GM12878 (cell line): ENCODE measurements at regions not wholly inside any gene's neighbourhood (a gene's known extent, or its start where the extent isn't known, plus 50 kb on each side); places are given as distances from the start of the nearest gene placed in this dataset.

Experiments
- ATAC-seq: fragments of 200-7000 bp; cut with Tn5 transposase; 3 replicates; pipeline ENCODE4 v1.9.1; 2020; ENCODE audit warnings: mild to moderate bottlenecking, moderate library complexity
- BruUV-seq: library from RNA; stranded (reverse); fragments of 400-500 nt; replicated peaks from 2 replicates; lab custom pipeline; 2021; lab: Mats Ljungman, UMichigan
- CTCF ChIA-PET: fragments of 300-600 bp; sonication (Branson Sonifier 250); formaldehyde crosslinking; extraction: SDS; loops from one replicate; lab custom pipeline; 2021; ENCODE audit warnings: inconsistent platforms; lab: Yijun Ruan, JAX
- POLR2A ChIA-PET: fragments of 350-600 bp; formaldehyde crosslinking; extraction: SDS; loops from one replicate; lab custom pipeline; 2021; ENCODE audit warnings: inconsistent platforms; lab: Charles Lee
- RAD21 ChIA-PET: fragments of 300-600 bp; sonication (Branson Sonifier 250); formaldehyde crosslinking; loops from one replicate; lab custom pipeline; 2023; ENCODE audit warnings: antibody characterized with exemption; ENCODE audit not compliant: unreplicated experiment; lab: Charles Lee
- SMC1A ChIA-PET: fragments of 300-600 bp; sonication (Branson Sonifier 250); formaldehyde crosslinking; loops from one replicate; lab custom pipeline; 2023; ENCODE audit not compliant: unreplicated experiment, uncharacterized antibody; lab: Charles Lee
- DNase-seq: peaks from one replicate; pipeline ENCODE4 v3.0.0-alpha.2; 2011; ENCODE audit warnings: low read depth, low spot score
- FAIRE-seq: peaks from 3 replicates; lab custom pipeline; 2011; peaks lifted over from hg19 to GRCh38; lab: Jason Lieb, UNC
- H2AFZ ChIP-seq: 2 replicates; pipeline ENCODE4 v1.6.0; 2011; ENCODE audit warnings: low read depth, low read length, control low read depth; ENCODE audit not compliant: control insufficient read depth
- H3K27ac ChIP-seq: 2 replicates; pipeline ENCODE4 v1.5.1; 2011; ENCODE audit warnings: control low read depth; ENCODE audit not compliant: control insufficient read depth, insufficient read depth
- H3K27me3 ChIP-seq, 2 experiments: replicated peaks in 1 of 2; 2 replicates each; pipeline versions ENCODE4 v1.6.0 to v1.6.1; 2011; ENCODE audit warnings: low read length in 1 of 2; ENCODE audit not compliant: control insufficient read depth in 2 of 2, insufficient read depth in 2 of 2
- H3K36me3 ChIP-seq, 2 experiments: 2 replicates each; pipeline ENCODE4 v1.5.1; 2011; ENCODE audit warnings: low read length in 1 of 2; ENCODE audit not compliant: control insufficient read depth in 2 of 2, insufficient read depth in 2 of 2
- H3K4me1 ChIP-seq: 2 replicates; pipeline ENCODE4 v1.6.1; 2011; ENCODE audit warnings: mild to moderate bottlenecking, low read length, moderate library complexity, mixed read lengths; ENCODE audit not compliant: control insufficient read depth, insufficient read depth
- H3K4me2 ChIP-seq: 2 replicates; pipeline ENCODE4 v1.6.0; 2011; ENCODE audit warnings: control low read depth; ENCODE audit not compliant: control insufficient read depth, insufficient read depth
- H3K4me3 ChIP-seq: fragments of 200-600 bp; sonication (generic); 2 replicates; pipeline ENCODE4 v1.5.1; 2016
- H3K79me2 ChIP-seq: 2 replicates; pipeline ENCODE4 v1.6.0; 2011; ENCODE audit warnings: low read length; ENCODE audit not compliant: control insufficient read depth, insufficient read depth
- H3K9ac ChIP-seq: 2 replicates; pipeline ENCODE4 v1.8.0; 2011; ENCODE audit warnings: low read length, control low read depth, mixed read lengths; ENCODE audit not compliant: control insufficient read depth, insufficient read depth
- H3K9me3 ChIP-seq: replicated peaks from 3 replicates; pipeline ENCODE4 v1.5.1; 2011; ENCODE audit warnings: mild to moderate bottlenecking, low read length; ENCODE audit not compliant: control insufficient read depth, insufficient read depth
- H4K20me1 ChIP-seq: 2 replicates; pipeline ENCODE4 v1.6.0; 2011; ENCODE audit not compliant: control insufficient read depth, insufficient read depth
- RB1 ChIP-seq: fragments of 450-650 bp; formaldehyde crosslinking; IDR thresholded peaks from 2 replicates; pipeline ENCODE4 v1.6.1; 2017; ENCODE audit warnings: mild to moderate bottlenecking, borderline replicate concordance
- SMARCA5 ChIP-seq: fragments of 450-650 bp; IDR thresholded peaks from 2 replicates; pipeline ENCODE4 v1.6.1; 2017; ENCODE audit warnings: mild to moderate bottlenecking
- ZNF384 ChIP-seq: IDR thresholded peaks from 2 replicates; pipeline ENCODE4 v1.6.1; 2012; ENCODE audit warnings: low read depth, mild to moderate bottlenecking, low read length, improper control_type of control experiment, borderline replicate concordance
- WGBS: methylation state at CpG from one replicate; pipeline ENCODE4 v1.1.6; 2016; ENCODE audit warnings: low lambda C conversion rate; ENCODE audit not compliant: insufficient replicate concordance, insufficient coverage; ENCODE audit errors: missing lambda C conversion rate; 5-methylcytosine and 5-hydroxymethylcytosine counted together
- in situ Hi-C: fragments of 300-500 bp; cut with MboI; formaldehyde crosslinking; loops from 9 replicates; pipeline ENCODE4 v1.14.3; 2018; ENCODE audit warnings: mixed read lengths
- intact Hi-C: fragments of 100-400 bp; cut with micrococcal nuclease; formaldehyde crosslinking; loops from one replicate; pipeline ENCODE4 v1.14.2; 2022; ENCODE audit not compliant: unreplicated experiment
- TF ChIP-seq, protein P1 (sequence below): IDR thresholded peaks from 2 replicates; pipeline ENCODE4 v1.6.1; 2012; ENCODE audit warnings: improper control_type of control experiment, low read depth, low read length; ENCODE audit not compliant: insufficient replicate concordance

DNA sequence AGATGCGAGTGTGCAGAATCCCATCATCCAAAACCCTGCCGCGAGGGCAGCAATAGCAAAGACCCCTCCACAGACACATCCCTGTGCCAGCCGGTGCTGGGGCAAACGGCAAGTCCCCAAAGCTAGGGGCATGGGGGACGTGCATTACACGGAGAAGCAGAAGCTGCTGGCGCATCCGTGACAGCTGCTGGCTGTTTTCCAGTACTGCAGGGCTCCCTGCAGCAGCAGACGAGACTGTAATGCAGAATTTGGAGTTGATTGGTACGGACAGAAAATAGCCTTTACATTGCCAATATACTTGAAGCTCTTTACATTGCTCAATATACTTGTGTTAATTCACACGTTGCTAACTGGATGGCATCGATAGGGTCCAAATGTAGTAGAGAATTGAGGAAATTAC is 77.2 kb upstream of the TMTC4 start:
- Histone ChIP-seq H3K27ac (no peak overlapping the region), H3K9ac (no peak overlapping the region), H3K27me3 (no peaks in the 10 kb centered on the region), H3K4me3 (no peak overlapping the region), H3K79me2 (no peaks in the 10 kb centered on the region), H3K4me1 (no peaks in the 10 kb centered on the region), H4K20me1 (no peaks in the 10 kb centered on the region), H3K9me3 (no peaks in the 10 kb centered on the region), H3K4me2 (no peak overlapping the region), H2AFZ (no peak overlapping the region), H3K36me3 (no peaks in the 10 kb centered on the region)
- DNase-seq = no peak
- 47% methylated on average over 13 of the region's 13 CpGs for WGBS
- CTCF ChIA-PET = no interaction called here
- RAD21 ChIA-PET = no interaction called here
- intact Hi-C loops (no loop called here), in situ Hi-C loops (no loop called here)
- TF ChIP-seq, protein P1, sequence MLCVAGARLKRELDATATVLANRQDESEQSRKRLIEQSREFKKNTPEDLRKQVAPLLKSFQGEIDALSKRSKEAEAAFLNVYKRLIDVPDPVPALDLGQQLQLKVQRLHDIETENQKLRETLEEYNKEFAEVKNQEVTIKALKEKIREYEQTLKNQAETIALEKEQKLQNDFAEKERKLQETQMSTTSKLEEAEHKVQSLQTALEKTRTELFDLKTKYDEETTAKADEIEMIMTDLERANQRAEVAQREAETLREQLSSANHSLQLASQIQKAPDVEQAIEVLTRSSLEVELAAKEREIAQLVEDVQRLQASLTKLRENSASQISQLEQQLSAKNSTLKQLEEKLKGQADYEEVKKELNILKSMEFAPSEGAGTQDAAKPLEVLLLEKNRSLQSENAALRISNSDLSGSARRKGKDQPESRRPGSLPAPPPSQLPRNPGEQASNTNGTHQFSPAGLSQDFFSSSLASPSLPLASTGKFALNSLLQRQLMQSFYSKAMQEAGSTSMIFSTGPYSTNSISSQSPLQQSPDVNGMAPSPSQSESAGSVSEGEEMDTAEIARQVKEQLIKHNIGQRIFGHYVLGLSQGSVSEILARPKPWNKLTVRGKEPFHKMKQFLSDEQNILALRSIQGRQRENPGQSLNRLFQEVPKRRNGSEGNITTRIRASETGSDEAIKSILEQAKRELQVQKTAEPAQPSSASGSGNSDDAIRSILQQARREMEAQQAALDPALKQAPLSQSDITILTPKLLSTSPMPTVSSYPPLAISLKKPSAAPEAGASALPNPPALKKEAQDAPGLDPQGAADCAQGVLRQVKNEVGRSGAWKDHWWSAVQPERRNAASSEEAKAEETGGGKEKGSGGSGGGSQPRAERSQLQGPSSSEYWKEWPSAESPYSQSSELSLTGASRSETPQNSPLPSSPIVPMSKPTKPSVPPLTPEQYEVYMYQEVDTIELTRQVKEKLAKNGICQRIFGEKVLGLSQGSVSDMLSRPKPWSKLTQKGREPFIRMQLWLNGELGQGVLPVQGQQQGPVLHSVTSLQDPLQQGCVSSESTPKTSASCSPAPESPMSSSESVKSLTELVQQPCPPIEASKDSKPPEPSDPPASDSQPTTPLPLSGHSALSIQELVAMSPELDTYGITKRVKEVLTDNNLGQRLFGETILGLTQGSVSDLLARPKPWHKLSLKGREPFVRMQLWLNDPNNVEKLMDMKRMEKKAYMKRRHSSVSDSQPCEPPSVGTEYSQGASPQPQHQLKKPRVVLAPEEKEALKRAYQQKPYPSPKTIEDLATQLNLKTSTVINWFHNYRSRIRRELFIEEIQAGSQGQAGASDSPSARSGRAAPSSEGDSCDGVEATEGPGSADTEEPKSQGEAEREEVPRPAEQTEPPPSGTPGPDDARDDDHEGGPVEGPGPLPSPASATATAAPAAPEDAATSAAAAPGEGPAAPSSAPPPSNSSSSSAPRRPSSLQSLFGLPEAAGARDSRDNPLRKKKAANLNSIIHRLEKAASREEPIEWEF = no peak
- no peak for TF ChIP-seq ZNF384
- no peak for TF ChIP-seq RB1
- no peak for TF ChIP-seq SMARCA5
- BruUV-seq = no TSS peak
- SMC1A ChIA-PET = no interaction called here
- ATAC-seq = no peak
- POLR2A ChIA-PET = no interaction called here
- FAIRE-seq = no peak
